ENCODE measurements at regions not wholly inside any gene's neighbourhood (a gene's known extent, or its start where the extent isn't known, plus 50 kb on each side); places are given as distances from the start of the nearest gene placed in this dataset.

- no peak for DNase-seq
These were observed 198.6 kb upstream of the S100G start for GRCh38 chrX:16451334-16451733.

DNA sequence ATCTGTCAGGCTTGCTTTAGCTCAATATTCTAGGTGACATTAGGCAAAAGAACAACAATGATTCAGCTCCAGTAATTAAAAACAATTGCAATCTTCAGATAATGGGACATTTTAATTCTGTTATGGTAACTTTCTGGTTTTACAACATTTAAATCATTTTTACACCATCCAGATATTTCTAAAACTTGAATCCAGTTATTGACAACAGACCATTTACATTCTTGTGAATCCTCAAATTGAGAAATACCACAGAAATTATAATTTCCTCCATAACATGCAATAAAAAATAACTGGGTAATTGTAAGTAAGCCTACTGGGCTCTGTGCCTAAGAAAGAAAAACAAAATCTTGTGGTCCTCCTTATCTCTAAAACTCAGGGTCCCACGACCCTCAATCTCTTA is 195.0 kb upstream of the S100G start:
- DNase-seq: no peak

DNA sequence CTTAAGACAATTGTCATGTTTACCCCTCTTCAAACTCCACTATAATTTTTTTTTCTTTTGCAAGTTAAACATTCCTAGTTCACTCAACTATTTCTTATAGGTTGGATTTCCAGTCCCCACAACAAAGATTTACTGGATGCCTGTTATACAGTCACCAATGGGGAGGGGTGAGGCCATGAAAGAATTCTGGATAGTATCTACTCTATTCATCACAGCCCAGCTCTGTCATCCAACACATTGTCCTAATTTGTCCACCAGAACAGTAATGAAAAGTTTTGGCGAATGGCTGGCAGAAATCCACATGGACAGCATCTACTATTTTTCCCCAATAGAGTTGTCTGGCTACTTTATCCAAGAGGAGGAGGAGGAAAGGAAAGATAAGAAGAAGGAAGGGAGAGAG is 192.7 kb upstream of the S100G start:
- DNase-seq: peak; percentile 77

- DNase-seq: no peak
These were observed 191.8 kb upstream of the S100G start for GRCh38 chrX:16458208-16458607.

GRCh38 chrX:16459008-16459407 is 190.9 kb upstream of the S100G start:
- DNase-seq: no peak

- DNase-seq: no peak
These were observed 188.0 kb upstream of the S100G start for GRCh38 chrX:16461968-16462367.

- DNase-seq: peak; percentile 90
These were observed 187.0 kb upstream of the S100G start for GRCh38 chrX:16462912-16463311.

- no peak for DNase-seq
These were observed 185.6 kb upstream of the S100G start for GRCh38 chrX:16464369-16464768.

- DNase-seq: no peak
These were observed 184.7 kb upstream of the S100G start for GRCh38 chrX:16465081-16465876.

DNA sequence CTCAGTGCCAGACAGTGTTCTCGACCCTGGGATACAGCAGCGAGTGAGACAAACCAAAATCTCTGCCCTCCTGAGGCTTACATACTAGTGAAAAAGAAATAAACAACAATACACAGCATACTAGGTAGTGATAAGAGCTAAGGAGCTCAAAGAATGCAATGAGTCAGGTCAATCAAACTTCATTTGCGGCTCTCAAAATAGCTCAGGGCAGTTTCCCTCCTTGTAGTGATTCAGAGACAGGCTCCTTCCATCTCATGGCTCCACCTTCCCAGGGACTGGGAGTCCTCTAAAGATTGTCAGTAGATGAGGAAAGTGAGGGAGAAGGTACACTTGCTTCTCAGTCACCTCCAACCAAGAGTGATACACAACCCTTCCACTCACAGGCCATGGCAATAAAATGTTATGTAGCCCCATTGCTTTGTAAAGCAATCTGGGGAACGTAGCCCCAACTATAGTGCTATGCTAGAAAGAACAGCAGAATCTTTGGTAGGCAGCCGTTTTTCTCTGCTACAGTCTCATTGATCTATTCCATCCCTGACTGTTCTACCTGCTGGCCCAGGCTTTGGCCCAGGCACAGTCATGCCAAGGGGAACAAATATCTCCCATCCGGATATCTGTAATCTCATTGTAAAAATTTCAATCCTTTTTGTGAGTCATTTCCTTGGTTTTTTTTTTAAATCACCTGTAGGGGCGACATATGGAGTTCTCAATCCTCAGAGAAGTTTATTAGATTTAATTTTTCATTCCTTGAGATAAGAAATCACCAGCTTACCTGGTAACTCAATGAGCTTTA is 183.1 kb upstream of the S100G start:
- peak; percentile 38 for DNase-seq

DNA sequence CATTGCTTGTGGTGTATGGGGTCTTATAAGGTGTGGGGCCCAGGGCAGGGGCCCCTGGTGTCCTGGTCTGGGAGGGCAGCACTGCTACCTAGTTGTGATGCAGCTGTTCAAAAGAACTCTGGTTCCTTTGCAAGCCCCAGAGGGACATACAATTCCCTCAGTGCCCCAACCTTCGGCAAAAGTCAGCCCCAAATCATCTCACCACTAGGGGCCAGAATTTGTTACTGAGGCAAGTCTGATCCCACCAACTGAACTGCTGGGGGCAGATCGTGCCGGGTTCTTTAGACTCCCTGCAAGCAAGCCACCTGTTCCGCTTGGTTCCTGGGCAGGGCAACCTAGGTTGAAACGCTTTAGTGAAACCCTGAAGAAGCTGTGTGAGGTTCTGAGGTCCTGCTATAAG is 180.1 kb upstream of the S100G start:
- no peak for DNase-seq

DNA sequence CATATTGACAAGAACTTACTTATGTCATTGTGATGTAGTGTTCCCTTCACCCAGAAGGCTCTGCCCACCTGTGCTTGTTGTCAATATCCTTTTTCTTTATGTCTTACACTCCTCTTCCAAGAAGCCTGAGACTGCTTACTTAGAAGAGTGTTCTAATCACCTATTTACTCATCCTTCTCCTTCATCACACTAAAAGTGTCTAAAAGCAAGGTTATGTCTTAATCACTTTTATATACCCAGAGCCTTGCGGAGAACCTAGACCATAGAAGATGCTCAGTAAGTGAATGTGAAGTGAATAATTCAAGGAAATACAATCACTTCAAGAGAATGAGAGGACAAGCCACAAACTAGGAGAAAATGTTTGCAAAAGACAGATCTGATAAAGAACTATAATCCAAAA is 177.6 kb upstream of the S100G start:
- no peak for DNase-seq

DNA sequence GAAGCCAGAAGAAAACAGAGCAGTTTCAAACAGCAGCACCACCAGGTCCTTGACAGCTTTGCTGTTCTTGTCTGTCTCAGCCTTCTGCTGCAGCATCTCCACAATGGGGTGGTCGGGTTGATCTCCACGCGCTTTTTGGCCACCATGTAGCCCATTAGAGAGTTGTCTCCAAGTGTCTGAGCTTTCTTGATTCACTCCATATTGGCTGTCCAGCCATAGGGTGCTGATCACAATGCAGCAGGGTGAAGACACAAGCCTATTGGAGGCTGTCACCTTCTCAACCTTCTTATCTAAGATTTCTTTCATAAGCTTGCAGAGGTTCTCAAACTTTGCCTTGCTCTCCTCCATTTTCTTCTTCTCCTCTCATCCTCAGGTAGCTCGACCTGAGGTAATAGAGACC is 175.4 kb upstream of the S100G start:
- DNase-seq: no peak

DNA sequence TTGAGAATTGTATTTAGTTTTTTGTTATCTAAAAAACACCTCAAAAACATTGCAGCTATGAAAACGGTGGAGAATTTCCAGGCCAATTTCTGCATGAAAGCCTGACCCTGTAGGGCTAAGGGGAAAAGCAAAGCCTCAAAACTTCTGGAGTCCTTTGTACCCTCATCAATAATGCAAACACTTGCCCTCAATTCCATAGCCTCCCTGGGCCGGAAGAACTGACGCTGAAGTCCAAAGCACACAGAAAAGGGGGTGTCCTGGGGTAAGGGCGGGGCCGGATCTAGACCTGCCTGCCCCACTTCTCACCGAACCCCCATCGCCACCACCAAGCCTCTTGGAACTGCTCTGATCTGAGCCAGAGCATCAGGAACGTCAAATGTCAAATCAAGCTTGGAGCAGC is 173.9 kb upstream of the S100G start:
- no peak for DNase-seq

GRCh38 chrX:16476692-16477091 is 173.3 kb upstream of the S100G start:
- no peak for DNase-seq

GRCh38 chrX:16479206-16479869 is 170.6 kb upstream of the S100G start:
- DNase-seq: peak; percentile 67

DNA sequence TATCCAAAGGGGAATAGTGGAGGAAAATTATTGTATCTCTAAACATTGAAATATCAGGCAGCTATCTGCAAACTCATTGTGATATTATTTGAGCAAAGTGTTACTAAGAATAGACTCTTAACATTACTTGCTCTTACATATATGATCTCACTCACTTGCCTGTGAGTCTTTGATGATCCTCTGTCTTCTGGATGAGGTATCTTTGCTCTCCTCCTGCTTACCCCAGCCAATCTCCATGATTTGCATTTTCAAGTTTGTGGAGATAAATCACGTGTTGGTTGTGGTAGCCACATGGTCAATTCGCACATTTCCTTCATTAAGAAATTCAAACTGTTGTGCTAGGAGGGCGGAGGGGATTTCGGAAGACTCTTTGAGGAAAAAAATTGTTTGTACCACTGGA is 169.9 kb upstream of the S100G start:
- DNase-seq: no peak

DNA sequence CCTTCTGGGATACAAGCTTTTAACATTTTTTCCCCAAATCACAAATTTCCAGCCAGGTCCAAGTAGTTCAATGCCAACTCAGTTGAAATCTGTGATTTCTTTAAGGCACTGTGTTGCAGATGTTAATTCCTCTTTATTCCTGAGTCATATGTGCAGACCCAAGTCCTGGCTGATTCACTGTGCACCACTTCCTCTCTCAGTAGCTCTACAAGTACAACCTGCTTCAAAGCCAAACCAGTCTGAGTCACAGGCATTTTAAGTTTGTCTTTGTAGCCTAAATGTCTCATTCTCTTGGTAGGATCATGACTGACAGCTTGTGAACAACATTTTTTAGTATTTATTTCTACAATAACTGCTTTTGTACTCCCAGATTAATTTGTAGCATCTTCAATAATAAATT is 165.6 kb upstream of the S100G start:
- DNase-seq: peak; percentile 93

GRCh38 chrX:16487620-16488385 is 162.2 kb upstream of the S100G start:
- DNase-seq: peak; percentile 68

- DNase-seq: no peak
These were observed 161.0 kb upstream of the S100G start for GRCh38 chrX:16488959-16489358.

- DNase-seq: peak; percentile 5
These were observed 158.5 kb upstream of the S100G start for GRCh38 chrX:16491461-16491860.

GRCh38 chrX:16496175-16496574 is 153.8 kb upstream of the S100G start:
- no peak for DNase-seq
